ENCODE measurements at regions not wholly inside any gene's neighbourhood (a gene's known extent, or its start where the extent isn't known, plus 50 kb on each side); places are given as distances from the start of the nearest gene placed in this dataset.
A peak's percentile ranks its signal among the peaks of the same experiment; 100 is the strongest.

DNA sequence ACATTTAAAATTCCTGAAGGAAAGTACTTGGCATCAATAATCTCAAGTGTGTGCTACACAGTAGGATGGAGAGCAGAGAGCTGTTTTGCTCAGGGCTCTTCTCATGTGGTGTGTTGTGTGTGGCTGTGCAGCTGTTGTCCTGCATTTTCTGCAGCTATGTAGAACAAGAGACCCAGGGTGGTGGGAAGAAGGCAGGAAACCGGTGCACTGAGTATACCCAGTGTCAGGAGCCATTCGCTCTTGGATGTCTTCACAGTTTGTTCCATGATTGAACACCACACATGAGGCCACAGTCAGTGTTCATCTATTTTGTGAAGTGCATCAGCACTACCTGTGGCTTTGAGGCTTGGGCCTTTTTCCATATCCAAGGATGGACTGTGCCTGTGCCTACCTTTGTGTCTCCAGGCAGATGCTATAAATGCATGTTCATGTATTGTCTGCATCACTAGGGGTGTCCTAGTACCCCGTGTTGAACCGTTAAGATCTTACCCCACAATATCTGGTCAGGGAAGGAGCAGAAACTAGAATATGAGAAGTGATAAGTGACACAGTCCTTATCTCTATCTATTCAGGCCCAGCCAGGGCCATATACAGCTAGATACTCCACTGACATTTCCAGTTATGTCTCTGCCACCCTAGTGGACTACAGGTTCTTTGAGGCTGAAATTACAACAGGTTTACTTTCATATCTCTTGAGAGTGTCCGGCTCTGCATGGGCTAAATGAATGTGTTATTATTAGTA lies 194.3 kb downstream of the NR2F2 start:
- no peak for DNase-seq (ENCODE audit: low read depth in 2 of 2)

DNA sequence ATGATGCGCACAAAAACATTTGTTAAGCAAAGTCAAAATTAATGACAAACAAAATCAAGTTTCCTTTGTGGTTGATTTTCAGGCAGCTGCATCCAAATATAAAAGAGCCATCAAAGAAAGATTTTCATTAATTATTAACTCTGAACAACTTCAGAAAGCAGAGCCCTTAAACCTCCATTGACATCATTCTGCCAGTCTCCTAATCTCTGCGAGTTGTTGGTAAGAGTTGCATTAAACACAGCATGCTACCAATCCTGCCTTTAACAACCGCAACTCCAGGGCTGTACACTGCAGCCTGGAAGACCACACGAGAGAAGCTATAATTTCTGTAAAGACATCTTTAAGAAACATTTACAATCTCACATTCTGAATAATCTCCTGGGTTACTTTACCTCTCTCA lies 204.6 kb downstream of the NR2F2 start:
- DNase-seq (ENCODE audit: low read depth in 2 of 2) = no peak

DNA sequence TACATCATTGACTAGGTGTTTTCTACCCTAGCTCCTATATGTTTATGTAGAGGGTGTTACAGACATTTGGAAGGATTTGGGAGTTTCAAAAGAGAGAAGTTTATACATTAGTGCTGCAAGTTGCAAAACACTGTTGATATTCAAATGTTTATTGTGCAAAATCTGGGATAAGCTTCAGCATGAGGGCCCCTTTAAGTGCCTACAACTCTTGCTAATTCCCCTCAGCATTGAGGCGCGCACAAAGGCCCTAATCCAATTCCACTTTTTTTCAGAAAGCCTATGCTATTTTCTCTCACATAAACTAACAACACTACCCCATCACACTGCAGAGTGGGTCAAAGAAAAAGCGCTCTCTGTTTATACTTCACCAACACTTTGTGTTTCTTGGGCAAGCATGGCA lies 208.0 kb downstream of the NR2F2 start:
- DNase-seq (ENCODE audit: low read depth in 2 of 2) = no peak

DNA sequence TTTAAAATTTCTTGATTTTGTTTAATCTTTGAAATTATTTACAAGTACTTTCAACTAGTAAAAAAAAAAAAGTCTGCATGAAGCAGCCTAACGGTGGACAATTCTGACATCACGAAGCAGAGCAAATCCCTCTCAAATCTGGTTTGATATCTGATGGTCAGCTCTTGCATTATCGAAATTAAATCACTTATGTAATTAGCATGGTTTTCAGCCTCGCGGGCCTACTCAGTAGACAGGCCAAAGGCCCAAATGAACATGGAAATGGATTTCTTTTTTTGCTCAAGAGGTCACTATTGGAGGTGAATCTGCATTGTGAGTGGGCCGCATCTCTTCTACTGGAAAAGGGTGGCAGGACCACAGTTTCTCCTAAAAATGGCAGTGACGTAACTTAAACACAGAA lies 209.8 kb downstream of the NR2F2 start:
- no peak for DNase-seq (ENCODE audit: low read depth in 2 of 2)

DNA sequence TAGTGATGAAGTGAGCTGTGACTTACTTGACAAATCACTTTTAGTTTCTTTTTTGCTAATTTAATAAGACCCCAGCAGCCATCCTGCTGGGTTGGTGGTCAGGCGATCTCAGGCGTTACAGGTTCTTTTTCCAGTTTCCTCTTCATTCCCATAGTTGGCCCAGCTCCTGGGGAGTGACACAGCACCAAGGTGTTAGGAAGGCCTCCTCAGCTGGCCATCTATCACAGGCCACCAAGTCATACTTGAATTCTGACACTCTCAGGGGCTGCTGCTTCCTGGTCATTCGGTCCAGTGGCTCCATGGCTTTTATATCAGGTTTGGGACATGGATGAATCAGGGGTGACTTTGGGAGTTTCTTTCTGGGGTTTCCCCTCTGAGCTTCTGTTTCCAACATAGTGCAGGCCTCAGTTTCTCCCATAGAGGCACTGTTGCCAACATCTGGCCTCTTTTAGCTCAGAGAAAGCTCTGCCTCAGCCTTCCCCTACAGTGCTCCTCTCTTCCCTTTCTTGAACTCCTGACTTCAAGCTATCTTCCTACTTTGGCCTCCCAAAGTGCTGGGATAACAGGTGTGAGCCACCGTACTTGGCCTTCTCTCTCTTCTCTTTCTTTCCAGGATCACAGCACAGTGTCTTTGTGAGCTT lies 211.8 kb downstream of the NR2F2 start:
- DNase-seq (ENCODE audit: low read depth in 2 of 2) = no peak

DNA sequence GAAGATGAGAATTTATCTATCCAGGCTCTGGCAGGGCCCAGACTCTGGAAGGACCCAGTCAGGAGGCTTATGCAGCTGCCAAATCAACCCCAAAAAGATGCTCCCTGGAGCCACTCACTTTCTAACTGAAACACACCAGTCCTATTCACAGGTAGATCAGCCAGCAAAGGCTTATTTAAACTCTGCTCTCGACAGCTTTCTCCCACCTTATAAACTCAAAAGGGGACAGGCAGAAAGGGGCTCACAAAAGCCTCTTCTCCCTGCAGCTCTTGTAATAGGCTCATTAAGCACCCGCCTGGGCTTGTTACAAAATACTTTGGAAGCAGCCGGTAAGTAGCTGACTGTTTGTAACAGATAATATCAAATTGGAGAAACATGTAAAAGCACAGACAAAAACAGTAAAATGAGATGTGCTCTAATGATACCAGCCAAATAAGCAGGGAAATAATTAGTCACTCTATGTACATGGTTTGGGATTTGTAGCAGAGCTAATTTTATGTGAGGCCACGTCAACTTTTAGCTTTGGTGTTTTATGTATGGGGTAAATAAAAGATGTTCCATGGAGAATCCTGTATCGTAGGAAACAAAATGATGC lies 213.8 kb downstream of the NR2F2 start:
- DNase-seq (ENCODE audit: low read depth in 2 of 2) = no peak

DNA sequence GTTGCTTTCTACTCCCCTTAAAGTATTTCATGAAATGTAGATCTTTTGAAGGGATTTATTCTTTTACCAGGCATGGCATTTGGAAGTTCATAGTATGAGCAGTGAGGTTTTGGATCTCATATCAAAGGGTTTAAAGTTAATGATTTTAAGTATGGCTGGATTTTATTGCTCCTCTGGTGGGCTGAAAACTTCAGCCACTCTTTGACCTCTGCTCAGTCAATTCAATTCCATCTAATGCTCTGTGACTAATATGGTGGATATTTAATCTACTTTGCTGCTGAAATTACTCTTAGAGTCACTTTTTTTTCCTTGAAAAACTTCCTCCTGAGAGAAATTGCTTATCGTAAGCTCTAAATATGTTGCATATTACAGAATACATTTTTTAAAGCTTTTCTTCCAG lies 218.6 kb downstream of the NR2F2 start:
- DNase-seq (ENCODE audit: low read depth in 2 of 2) = no peak

DNA sequence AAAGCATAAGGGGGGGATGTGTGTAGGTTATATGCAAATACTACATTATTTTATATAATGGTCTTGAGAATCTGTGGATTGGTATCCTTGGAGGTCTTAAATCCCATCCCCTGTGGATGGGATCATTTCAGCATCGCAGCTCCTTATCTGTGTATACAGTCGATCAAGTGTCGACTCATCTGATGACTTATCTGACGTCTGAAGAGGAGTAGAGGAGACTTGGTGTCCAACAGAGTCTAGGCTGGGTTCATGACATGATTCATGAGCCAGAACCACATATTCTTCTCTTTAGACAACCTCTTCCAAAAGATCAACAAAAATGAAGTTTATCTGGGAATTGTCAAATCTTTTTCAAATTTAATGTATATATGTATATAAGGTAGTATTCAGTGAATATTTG lies 220.7 kb downstream of the NR2F2 start:
- no peak for DNase-seq (ENCODE audit: low read depth in 2 of 2)

DNA sequence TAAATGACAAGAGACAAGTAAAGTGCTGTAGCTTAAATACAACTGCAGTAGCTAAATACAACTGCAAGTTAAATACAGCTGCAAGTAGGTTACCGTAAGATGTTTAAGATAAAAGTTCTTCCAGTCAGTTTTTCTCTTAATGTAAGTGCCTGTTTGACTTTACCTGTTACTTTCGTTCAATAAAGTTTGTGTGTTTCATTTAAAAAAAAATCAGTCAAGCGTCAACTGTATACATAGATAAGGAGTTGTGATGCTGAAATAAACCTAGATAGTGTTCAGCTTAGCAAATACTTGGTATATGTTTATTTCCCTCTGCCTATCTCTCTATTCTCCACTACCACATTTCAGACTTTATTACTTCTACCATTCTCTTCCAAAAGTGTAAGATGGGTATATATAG lies 221.2 kb downstream of the NR2F2 start:
- no peak for DNase-seq (ENCODE audit: low read depth in 2 of 2)

DNA sequence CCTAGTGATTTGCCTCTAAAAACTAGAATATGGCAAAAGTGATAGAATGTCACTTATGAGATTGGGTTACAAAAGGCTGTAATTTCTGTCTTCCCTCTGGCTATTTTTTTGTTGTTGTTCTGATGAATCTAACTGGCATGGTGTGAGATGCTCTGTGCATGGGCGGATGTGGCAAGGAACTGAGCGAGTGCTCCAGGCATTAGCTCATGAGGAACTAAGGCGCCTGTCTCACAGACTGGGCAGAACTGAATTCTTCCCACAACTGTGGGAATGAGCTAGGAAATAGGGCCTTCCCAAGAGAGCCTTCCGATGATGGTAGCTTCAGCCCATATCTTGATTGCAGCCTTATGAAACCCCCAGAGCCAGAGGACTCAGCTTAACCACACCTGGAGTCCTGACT lies 222.5 kb downstream of the NR2F2 start:
- no peak for DNase-seq (ENCODE audit: low read depth in 2 of 2)

DNA sequence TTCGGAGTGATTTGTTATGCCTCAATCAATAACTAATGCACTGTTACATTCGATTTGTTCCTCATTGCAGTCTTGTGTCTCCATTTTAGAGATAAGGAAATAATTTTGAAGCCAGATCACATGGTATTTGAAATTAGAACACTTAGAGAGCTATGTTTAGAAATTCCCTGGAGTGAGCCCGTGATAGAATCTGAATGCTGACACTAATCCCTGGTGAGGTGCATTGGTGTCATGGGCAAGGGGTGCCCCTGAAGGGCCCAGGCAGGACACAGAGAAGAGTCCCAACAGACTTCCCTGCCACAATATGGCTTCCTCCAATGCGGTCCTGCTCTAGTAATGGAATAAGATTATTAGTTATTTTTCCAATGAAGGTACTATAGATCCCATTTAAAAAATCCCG lies 223.0 kb downstream of the NR2F2 start:
- no peak for DNase-seq (ENCODE audit: low read depth in 2 of 2)

DNA sequence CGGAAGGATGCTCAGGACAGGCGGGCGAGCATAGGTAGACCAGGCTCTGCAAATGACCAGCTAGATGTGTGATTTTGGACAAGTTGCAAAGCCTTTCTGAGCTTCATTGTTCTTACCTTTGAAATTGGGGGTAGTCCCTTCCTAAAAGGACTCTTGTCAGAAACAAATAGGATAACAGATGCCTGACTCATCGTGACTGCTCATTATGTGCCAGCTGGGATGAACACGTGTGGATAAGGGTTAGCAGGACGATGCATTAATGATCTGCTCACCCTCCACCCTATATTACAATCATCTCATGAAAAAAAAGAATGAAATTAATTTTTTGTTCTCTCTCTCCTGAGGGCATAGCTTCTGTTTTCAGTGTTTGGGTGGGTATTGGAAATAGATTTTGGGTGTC lies 223.4 kb downstream of the NR2F2 start:
- DNase-seq (ENCODE audit: low read depth in 2 of 2) = no peak

DNA sequence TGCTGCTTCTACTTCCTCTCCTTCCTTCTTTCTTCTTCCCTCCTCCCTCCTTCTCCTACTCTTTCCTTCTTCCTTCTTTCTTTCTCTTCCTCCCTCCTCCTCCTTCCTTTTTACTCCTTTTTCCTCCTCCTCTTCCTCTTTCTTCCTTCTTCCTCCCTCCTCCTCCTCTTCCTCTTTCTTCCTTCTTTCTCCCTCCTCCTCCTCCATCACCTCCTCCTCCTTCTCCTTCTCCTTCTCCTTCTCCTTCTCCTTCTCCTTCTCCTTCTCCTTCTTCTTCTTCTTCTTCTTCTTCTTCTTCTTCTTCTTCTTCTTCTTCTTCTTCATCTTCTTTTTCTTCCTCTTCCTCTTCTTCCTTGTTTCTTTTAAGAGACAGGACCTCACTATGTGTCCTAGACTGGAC lies 224.0 kb downstream of the NR2F2 start:
- no peak for DNase-seq (ENCODE audit: low read depth in 2 of 2)

DNA sequence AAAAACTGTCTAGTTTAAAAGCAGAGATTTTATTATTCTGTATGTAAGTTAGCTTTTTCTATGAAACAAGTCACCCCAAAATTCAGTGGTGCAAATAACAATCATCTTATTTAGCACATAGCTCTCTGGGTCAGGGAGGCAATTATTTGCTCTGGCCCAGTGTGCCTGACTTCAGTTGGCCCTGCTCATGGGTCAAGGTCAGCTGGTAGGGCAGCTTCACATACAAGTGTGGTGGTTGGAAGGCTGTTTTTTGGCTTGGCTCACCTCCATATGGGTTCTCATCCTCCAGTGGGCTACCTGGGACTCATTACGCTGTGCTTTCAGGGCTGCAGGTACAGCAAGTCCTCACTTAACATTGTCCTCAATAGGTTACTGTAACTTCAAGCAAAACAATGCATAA lies 228.6 kb downstream of the NR2F2 start:
- DNase-seq (ENCODE audit: low read depth in 2 of 2) = no peak

DNA sequence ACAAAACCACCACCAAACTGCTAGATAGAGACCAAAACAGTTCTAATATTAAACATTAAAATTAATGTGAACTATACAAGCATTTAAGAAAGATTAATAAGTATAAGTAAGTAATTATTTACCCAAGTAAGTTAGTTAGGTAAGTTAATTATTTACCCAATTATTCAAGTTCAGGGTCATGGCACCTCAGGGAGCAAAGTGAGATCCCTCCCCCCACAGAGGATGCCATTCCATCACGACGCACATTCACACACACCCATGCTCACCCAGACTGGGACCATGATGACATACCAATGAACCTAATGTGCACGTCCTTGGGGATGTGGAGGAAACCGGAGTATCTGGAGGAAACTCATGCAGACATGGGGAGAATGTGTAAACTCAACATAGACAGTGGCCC lies 229.1 kb downstream of the NR2F2 start:
- no peak for DNase-seq (ENCODE audit: low read depth in 2 of 2)

DNA sequence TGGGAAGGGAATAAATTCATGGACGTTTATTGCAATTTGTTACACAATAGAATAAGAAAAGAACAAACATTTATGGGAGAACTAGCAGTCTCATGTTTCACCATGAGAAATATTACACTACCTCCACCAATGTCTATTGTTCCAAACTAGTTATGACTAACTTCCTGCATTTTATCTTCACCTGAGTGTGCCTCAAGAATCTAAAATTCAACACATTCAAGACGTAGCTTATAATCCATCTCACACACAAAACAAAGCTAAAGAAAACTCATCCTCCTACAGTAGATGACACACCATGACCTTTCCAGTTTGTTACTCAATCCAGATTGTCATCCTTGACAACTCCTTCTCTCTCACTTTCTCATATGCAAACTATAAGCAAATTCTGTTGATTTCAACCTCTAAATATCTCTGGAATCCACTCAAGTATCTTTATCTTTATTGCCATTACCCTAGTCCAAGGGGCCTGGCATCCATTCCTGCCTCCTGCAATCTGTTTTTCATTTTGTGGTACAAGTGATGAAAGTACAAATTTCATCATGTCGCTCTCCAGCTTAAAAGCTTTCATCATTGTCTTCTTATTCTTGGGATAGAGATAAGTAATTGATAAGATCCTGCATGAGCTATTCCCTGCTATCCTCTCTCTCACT lies 229.9 kb downstream of the NR2F2 start:
- peak in 1 of 2 experiments; percentile 0 for DNase-seq (ENCODE audit: low read depth in 2 of 2)

DNA sequence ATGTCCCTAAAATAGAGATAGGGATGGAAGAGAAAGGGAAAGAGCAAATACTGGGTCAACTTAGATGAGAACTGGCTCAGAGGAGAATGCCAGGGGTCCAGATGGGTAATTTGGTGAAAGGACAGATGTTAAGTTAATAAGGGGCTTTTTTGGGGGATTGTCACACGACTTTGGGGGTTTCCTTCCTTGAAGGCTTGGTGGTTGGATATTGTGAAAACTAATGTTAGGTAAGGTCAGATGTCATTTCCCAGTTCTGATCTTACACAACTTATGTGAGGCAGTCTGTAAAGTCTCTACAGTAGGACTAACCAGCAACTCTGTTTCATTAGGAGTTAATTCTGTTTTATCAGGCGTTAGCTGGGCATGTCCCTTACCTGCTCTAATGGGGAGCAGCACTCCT lies 231.1 kb downstream of the NR2F2 start:
- DNase-seq (ENCODE audit: low read depth in 2 of 2) = no peak

DNA sequence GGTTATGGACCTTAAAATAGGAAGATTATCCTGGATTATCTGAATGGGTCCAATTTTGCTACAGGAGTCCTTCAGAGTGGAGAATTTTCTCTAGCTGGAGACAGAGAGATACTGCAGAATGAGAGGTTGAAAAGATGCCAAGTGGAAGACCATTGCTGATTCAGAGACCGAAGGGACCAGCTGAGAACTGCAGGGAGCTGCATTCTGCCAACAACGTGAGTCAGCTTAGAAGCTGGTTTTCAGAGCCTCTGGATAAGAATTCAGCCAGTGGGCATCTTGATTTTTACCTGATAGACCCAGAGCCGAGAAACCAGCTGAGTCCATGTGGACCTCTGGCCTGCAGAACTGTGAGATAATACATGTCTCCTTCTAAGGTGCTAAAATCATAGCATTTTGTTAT lies 234.0 kb downstream of the NR2F2 start:
- DNase-seq (ENCODE audit: low read depth in 2 of 2) = no peak

DNA sequence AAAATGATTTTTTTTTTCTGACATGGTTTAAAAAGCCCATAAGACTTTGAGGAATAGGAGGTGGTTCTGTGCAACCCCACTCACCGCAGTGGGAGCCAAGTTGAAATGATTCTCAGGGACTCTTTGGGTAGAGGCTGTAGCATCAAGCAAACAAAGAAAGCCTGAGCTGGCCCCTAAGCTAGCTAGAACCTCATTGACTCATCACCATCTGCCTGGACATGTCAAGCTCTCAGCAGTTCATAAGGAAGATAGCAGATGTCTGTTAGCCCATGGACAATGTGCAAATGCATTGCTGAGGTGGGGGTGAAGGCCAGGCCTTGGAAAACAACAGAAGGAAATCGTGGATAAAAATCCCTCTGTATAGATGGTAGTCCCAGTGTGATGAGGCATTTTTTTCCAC lies 234.8 kb downstream of the NR2F2 start:
- DNase-seq (ENCODE audit: low read depth in 2 of 2) = no peak

DNA sequence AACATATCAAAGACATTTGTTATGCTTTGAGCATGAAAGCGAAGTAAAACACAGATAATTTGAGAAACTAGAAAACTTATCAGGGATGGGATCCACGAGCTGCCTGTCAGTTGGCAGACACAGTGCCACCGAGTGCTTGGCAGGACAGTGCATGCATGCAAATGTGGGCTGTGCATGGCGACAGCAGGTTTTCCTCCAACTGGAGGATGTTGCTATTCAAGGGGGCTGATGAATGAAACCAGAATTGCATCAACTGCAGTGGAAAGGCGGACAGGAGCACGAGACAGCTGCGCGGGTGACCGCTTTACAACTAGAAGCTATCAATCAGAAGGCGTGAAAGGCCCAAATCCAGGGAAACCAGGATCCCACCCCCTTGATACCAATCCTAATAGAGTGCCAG lies 244.3 kb downstream of the NR2F2 start:
- DNase-seq (ENCODE audit: low read depth in 2 of 2) = no peak

DNA sequence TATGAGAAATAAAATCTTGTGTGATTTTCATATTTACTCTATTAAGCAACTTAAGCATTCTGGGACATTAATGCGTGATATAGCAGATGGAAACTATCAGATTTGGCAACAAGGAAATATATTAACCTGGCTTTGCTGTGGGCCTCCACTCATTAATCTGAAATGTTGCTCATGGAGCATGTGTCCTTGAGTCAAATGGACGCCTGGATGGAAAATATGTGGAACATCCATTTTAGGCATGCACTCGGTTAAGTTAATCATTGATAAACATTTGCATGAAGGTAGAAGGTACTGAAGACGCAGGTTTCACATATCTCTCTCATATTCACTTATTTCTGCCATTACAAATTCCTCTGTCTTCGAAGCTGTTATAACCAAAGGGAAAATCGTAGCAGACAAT lies 246.1 kb downstream of the NR2F2 start:
- DNase-seq (ENCODE audit: low read depth in 2 of 2) = no peak

DNA sequence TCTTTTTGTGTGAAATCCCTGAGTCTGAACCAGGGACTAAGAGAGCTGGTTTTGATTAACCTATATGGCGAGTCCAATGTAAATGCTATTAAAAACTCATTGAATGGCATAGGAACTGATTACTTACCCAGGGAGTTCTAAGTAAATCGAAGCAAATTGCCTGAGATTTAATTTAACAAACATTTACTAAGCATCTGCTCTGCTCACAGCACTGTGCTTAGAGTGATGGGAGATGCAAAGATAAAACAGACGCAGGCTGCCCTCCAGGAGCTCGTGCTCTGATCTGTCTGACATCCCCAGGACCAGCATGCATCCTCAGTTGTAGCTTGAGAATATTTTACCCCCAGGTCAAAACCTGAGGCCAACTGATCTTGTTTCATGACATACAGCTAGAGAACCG lies 247.9 kb downstream of the NR2F2 start:
- no peak for DNase-seq (ENCODE audit: low read depth in 2 of 2)

DNA sequence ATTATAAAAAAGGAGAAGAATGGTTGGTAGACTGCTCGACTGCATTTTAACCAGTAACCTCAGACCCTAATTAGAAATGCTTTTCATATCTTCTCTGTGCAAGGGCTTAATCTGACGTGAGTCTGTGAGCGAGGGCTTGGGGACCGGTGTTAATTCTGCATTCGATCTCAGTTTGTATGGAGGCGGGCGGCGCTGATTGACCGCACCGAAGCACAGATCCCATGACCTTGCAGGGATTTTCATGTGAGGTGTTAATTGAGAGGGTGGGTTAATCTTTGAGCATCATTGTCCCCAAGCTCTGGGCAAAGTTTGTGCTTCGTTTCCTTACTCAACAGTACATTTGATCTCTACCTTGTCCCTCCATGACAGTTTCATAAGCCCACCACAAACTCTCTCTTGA lies 250.9 kb downstream of the NR2F2 start:
- DNase-seq (ENCODE audit: low read depth in 2 of 2) = no peak

Measured in fibroblast of skin of left quadriceps (primary cell).